CD4-positive, alpha-beta T cell treated with Interleukin-1 beta for 1 hour (primary cell): ENCODE measurements at regions not wholly inside any gene's neighbourhood (a gene's known extent, or its start where the extent isn't known, plus 50 kb on each side); places are given as distances from the start of the nearest gene placed in this dataset.

ENCODE experiments used
- DNase-seq, 2 donors: peaks; one replicate each; pipeline ENCODE4 v3.0.0-alpha.2; 2020 to 2022

DNA sequence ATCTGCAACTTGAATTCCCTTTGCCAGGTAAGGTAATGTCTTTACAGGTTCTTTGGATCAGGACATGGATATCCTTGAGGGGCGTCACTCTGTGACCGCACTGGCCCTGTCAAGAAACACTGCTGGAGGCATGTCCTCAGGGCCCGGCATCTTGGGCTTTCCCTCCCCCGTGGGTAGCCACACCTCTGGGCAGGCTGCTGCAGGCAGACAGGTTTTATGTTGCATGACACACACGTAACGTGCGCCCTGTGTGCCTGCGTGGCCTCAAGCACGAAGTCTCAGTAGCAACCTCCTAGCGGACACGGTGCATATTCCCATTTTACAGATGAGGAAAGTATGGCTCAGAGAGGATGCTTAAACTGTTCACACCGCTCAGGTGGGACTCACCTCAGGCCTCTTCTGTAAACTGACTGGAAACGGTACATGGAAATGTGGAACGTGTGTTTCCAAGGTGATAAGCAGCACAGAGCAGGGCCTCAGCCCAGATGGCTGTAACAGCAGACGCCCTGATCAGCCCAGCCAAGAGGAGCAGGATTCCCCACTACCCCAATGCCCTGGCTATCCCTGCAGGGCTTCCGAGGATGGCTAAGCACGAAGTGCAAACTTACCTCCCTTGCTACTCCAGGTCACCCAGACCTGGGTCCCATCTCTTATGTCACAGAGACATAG is 553.6 kb downstream of the TCERG1L start:
- DNase-seq: no peak

DNA sequence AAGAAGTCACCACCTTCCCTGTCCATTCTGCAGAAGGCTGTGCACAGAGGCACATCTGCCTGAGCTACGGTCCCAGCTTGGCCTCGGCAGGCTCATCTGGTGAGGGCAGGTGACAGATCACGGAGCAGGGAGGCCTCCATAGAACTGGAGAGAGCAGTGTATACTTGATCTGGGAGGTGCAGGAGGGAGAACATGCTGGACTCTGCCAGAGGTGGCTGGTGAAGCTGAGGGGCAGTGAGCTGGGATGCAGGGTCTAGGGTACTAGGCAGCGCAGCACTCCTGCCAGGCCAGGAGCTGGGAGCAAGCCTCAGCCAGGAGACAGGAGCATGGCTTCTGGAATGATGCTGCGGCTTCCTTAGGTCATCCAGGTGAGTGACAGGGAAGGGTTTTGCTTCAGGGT is 553.0 kb downstream of the TCERG1L start:
- DNase-seq: no peak

DNA sequence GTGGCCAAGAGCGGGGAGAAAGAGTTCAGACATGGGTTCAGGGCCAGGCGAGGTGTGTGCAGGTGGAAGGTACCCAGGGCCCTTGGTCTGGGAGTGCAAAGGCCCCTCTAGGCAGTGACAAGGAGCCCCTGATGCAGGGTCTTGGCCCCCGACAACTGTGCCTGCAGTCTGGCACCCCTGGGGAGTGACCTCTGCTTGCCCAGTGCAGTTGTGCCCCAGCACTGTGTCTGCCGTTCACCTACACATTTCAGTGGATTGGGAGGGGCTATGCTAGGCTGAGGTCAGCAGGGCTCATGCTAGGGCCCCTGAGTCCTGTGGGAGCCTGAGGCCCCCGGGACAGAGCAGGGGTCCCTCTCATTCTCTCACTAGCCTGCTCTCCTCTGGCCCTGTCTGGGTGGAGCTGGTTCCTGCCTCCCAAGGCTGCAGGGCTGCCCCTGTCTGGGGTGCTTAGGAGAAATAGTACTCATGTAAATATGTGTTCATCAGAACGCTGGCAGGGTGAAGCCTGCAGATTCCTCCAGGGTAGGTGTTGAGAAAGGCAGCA is 550.4 kb downstream of the TCERG1L start:
- DNase-seq: no peak

DNA sequence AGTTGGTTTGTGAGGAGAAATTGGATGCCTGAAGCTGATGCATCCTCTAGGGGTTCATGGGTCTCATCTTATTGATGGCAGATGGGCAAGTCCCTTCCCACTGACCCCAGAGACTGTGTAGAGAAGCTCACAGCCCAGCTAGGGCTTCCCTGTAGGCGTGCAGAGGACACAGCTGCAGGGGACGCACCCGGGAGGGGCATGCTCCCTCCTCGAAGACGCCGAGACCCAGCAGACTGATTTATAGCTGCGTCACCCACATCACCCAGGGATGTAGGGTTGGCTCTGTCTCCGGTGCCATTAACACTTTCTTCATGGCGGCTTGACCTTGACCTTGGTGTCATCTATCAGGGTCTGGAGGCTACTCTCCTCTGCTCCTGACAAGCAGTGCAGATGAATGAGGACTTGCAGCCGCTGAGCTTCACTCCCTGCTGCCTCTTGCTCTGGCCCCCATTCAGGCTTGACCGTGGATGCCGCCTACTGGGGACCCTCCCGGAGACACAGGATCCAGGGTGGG is 549.7 kb downstream of the TCERG1L start:
- no peak for DNase-seq

DNA sequence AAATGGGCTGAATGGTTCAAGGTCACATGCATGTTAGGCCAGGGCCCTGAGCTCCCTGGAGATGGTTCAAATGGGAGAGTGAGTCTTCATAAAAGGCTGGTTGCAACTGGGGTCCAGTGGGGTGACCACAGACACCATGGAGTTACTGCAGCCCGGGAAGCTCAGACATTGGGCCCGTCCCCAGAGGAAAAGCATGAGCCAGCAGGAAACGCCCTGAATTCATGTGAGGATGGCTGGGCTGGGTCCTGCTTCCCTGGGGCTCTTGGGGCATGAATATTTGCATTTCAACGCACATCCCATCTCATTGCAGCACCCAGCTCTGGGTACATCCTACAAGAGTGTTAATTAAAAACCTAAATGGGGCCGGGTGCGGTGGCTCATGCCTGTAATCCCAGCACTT is 549.0 kb downstream of the TCERG1L start:
- no peak for DNase-seq

DNA sequence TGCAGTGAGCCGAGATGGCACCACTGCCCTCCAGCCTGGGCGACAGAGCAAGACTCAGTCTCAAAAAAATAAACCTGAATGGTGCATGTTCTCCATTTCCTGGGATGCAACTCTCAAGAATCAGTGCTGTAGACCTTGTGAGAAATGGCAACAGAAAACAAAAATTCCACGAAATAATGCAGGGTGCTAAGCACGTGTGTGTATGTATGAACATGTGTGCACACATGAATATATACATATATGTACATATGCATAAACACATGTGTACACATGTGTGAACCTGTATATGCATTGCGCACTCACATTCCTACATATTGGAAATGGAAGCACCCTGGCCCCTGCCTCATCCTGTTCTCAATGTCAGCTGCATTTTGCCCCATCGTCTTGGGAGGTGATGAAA is 548.5 kb downstream of the TCERG1L start:
- DNase-seq: no peak

DNA sequence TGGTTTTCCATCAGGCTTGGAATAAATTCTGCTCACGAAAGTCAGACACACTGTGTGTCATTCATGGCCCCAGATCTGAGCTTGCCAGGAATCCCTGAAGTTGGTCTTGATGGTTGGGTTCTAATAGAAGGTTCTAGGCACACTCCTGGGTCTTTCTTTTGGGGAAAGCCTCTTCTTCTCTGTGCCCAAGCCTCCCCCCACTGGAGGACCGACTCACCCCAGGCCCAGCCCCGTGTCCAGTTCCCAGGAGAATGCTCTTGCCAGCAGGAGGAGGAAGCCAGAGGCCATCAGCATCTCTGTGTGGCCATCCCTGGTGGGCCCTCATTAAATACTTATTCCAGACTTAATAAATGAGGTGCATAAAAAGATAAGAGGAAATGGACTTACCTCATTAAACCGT is 548.0 kb downstream of the TCERG1L start:
- DNase-seq: no peak

DNA sequence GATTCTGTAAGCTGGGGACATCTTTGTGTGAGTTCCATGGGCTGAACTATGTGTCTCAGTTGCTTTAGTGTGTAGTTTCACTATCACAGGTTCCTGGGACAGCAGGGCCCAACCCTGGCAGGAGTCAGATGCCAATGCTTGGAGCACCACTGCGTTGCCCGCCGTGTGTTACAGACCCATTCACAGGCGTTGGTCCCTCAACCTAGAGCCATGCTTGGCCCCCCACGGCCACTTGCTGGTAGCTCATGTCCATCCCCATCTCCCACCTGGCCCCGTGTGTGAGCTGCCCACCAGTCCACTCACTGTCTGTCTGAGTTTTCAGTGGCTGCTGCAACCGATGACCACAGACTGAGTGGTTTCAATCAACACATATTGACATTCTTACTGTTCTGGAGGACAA is 546.9 kb downstream of the TCERG1L start:
- DNase-seq: no peak

DNA sequence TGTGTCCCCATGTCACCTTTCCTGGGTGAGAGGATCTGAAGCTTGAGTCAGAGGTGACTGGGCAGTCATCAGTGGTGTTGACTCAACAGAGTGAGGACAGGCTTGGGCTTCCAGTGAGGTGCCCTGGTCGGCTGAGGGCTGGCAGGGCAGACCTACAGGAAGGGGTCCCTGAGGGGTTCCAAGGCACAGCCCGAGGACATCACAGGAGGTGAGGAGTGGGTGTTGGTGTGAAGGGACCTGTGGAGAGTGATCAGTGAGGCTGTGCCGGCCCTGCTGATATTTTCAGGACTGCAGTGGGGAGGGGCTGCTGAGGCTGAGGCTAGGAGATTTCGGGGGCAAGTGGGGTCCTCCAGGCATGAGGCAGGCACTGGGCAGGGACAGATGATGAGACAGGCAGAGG is 545.5 kb downstream of the TCERG1L start:
- no peak for DNase-seq

DNA sequence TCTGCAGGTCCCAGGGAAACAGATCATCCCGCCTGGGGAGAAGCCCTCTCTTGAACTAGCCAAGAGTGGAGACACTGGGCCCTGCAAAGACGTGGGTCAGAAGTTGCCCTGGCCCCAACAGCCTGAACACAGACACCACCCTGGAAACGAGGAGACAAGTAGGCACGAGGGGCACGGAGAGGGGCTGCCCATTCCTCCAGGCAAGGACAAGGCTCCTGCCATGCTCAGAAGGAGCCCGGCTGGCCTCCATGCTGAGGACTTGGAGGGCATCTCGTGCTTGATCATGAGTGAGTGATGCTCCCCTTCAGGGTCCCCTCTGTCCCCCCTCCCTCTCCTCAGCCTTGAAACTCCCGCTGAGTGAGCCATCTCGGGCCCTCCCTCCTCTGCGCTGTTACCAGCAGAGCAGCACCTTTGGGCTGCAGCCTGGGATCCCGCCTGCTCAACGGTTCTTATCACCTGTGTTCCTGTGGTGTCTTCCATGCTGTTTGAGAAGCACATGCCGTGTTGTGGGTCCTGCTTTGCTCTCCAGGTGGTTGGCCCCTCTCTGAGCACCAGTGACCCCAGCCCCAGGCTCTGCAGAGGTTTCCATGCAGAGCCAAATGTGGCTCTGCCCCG is 544.3 kb downstream of the TCERG1L start:
- DNase-seq: no peak

DNA sequence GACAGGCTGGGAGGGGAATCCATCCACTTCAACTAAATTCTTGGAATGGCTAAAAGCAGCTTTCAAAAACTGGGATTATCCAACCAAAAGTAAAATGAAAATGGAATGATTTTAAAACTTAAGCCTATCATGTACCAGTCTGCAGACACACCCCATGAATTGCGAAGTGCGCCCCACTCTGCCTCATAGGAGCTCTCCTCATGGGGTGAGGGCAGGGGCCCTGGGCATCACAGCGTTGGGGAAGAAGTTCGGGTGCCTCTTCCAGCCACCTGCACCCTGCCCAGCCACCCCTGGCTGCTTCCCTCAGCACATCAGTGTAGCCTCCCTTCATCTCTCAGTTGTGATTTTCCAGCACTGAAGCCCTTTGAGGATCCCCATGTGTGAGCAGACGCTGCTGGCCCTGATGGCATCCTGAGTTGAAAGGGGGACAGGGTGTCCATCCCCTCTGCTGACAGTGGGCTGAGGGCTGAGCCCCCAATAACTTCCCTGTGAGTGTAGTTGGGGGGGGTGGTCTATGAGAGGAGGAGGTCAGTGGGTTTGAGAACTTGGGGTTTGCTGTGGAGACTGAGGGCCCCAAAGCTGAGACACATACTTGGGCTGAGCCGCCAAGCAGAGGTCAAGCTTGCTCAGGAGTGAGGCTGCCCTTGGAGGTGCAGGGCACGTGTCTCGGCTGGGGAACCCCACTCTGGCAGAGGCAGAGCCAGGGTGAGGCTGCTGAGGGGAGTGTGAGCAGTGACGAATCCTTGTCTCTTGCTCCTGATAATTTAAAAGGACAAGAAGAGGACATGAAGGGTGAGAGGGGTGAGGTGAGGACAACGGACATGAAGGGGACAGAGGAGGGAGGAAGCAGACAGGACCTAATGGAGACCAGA is 542.1 kb downstream of the TCERG1L start:
- DNase-seq: no peak

DNA sequence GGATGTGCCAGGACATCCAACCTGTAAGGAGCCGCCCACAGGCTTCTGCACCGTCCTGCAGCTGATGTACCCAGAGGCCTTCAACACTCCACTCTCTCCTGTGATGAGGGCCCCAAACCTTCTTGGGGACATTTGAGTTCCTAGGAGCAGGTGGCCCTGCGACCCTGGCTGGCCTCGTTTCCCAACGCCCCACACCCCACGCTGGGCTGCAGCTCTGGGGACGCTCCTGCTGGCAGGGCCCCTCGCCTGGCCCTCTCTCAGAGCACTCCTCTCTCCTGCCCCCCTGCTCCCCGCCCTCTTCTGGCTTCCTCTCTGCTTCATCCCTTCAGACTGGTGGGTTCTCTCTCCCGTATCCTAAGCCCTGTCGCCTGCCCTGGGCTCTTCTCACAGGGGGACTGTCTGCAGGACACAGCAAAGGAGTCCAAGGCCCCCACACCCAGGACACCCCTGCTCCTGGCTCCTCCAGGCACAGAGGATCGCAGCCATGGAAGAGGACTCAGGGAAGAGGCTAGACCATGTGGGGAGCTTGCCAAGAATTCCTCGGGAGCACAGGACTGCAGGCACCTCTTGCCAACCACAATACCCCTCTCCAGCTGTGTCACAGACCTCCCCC is 541.4 kb downstream of the TCERG1L start:
- DNase-seq: no peak

DNA sequence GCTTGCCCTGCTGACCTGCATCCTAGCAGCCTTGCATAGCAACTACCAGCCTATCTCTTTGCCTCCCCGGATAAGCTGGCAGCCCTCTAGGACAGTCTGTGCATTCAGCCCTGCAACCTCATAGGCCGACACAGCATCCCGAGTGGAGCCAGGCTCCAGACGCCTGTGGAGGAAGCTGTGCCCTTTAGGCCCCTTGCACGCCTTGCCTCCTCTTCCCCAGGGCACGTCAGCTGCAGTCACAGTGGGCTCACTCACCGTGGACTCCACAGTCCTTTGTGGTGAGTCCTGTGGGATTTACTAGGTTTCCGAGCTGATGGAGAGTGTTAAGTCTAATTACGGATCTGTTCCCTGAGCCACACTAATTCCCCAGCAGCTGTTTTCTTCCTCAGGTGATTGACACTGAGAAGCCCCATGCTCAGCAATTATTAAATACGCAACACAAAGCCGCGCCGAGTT is 540.0 kb downstream of the TCERG1L start:
- DNase-seq: no peak

DNA sequence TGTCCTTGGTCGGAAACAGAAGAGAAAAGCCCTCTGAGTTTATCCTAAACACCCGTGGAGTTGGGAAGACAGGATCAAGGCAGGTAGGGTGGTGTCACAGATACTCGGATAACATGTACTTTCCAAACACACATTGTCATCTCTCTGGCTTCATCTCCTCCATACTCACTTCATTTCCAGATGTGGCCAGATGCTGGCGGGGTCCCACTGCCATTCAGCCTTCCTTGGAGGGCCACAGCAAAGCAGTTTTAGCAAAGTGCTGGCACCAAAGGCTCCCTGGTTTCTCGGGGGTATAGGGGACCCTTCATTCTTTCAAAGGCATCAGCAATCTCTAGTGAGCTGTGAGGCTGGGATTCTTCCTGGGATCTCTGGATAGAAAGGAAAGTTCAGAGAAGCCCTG is 539.5 kb downstream of the TCERG1L start:
- DNase-seq: no peak

DNA sequence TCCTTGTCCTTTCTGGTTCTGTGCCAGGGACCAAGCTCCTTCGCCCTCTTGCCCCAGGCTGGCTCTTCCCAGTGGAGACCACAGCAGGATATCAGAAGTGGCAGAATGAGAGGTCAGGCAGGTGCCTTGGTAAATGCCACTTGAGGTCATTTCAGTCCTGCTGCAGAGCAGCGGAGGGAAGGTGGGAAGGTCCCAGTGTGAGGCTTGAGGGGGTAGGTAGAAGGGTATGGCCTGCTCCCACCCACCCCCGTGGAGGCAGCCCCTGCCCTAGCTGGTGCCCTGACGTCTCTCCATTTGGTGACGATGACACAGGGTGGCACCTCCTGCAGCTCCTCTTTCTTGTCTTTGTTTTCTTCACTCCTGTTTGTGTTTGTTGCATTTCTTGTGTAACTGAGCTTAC is 538.8 kb downstream of the TCERG1L start:
- no peak for DNase-seq

DNA sequence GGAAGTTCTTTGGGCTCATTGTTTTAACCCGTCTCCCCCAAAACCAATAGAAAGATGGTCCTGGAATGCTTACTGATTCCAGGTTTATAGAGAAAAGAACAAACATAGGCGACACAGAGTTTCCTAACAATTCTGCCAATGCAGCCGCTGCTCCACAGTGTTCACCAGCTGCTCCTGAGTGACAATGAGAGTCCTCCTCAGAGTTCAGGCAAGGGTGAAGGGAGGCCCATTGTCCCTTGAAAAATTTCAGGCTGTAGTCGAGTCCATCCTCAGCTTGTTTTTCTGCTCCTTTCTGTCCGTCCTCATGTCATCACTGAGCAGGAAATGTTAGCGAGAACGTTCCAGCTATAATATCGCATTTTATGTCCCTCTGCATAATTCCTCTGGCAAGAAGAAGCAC is 537.6 kb downstream of the TCERG1L start:
- no peak for DNase-seq

DNA sequence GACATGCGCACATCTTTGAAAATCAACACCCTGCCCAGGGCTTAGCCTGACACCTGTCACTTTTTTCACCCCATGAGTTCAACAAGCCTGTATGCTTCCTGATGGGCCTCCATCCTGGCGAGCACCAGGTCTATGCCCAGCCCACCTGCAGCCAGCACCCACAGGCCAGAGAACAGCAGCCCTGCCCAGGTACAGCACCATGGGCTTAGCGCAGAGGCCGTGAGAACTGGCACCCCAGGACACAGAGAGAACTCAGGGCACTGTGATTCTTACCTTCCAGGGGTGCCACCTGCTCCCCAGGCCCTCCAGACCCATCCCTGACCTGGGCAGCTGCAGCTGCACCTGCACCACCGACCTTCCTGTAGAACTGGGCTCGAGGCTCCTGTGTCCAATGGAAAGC is 536.6 kb downstream of the TCERG1L start:
- no peak for DNase-seq

DNA sequence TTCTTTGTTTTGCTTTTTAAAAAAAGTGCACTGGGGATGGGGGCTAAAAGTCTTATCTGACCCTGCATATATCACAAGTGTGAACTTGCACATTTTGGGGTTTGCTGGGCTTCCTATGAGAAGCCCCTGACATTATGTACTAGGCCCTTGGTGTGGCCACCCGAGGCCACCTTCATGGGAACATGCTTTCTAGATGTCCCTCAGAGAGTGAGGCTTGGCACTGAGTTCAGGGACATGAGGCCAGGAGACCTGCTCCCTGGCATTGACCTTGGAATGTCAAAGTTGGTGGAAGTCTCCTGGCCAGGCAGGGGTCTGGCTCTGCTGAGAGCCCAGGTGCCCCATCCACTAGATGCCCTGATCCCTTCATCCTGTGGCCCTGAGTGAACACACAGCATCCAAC is 536.2 kb downstream of the TCERG1L start:
- DNase-seq: no peak

DNA sequence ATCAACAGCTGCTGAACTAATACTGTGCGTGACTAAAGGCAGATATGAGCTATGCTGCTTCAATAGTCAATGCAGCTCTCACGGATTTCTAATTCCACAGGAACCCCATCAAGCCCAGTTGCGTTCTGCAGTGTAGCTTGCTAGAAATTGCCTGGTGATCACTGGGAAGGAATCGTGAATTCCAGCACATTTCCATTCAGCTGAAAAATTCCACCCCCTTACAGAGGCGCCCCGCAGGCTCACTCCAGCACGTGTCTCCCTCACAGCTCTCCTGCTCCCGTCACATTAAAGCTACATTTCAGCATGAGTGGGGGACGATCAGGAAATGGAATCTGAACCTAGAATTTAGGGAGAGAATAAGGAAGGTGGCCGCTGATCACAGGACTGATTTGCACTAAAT is 534.8 kb downstream of the TCERG1L start:
- DNase-seq: no peak

DNA sequence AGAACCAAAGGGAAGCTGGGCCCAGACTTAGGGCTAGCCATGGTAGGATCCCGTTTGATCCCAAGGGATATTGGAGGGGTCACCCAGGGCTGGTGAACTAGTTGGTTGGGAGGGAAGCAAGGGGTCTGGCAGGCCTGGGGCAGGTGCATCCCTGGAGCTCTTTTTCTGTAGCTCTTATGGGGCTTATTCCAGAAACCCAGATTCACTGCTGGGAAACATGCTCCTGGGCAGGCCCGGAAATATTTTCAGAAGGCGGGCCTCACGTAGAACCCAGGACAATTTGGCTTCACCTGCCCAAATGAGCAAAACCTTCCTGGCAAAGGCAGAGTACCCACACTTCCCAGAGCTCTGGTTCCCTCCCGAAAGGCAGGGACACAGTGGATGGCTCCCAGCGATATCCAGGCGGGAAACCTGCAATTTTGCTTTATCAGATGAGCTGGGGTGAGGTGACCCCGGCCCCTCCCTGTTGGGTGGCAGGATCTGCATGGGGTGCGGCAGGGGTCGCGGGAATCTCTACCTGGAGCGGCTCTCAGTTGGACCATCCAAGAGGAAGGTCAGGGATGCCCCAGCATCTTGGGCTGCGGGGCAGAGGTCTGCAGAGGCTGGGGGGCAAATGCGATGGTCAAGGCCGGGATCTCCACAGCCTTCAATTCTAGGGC is 533.9 kb downstream of the TCERG1L start:
- DNase-seq: no peak

DNA sequence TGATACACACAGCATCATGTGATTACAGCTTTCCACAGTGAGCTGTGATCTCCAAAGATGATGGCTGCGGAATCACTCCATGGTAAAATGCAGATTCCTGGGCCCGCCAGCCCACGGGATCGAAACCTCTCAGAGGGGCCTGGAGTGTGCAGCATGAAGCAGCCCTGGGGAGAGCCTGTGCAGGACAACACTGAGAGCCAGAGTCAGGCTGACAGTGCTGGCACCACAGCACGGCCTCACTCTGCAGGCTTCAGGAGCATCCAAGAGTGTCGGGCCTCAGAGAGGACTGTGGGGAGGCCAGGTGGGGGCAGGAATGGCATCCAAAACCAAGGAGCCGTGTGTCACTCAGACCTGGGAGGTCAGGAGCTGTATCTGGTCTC is 533.4 kb downstream of the TCERG1L start:
- DNase-seq: no peak

DNA sequence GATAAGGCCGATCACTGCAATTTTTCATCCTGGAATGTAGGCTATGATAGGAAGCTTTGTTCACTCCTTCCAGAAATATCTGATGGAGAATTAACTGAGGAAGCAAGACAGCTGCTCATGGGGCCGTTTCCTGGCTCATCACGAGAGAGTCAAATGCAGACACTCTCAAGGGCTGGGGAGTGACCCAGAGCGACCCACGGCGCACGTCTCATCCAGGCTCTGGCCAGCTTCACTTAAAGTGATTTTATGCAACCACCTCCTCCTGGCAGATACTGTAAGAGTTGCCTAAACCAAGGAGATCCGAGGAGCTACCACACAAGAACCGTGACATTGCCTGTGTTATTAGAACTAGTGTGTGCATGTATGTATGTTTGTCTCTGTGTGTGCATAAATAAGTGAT is 530.8 kb downstream of the TCERG1L start:
- no peak for DNase-seq

DNA sequence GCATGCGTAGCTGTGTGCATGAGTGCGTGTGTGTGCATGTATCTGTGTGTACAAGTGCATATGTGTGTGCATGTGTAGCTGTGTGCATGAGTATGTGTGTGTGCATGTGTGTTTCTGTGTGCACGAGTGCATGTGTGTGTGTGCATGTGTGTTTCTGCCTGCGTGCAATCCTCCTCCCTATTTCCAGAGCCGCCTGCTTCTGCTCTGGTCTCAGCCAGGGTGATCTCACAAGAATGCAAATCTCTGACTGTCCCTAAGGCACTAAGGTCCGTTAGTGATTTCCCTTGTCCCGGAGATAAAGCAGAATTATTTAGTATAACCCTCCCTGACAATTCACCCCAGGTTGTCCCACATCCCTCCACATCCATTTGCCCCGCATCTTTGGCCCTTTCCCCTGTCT is 530.3 kb downstream of the TCERG1L start:
- DNase-seq: no peak
